ENCODE measurements at regions not wholly inside any gene's neighbourhood (a gene's known extent, or its start where the extent isn't known, plus 50 kb on each side); places are given as distances from the start of the nearest gene placed in this dataset.
"Not testable (repeated sequence)": the region's sequence is repeated elsewhere in the genome, so short reads cannot be mapped to it uniquely, and the experiment has no call there.

DNA sequence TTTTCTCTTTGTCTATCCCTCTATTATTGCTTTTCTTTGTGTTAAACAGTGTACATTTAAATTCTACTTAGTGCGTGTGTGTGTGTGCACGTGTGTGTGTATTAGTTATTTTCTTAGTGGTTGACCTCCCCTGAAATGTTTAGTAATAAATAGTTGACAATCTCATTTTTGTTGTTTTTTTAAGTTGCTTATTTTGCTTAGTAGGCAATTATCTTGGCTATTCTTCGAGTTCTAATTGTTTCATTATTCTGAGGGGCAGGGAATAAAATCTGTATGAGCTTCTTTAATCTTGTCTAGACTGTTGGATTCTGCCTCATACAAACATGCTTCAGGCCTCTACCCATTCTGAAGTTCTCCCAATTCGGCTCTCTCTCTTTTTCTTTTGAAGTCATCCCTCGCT lies 1169.0 kb upstream of the ATXN8OS start:
- no peak for FAIRE-seq

DNA sequence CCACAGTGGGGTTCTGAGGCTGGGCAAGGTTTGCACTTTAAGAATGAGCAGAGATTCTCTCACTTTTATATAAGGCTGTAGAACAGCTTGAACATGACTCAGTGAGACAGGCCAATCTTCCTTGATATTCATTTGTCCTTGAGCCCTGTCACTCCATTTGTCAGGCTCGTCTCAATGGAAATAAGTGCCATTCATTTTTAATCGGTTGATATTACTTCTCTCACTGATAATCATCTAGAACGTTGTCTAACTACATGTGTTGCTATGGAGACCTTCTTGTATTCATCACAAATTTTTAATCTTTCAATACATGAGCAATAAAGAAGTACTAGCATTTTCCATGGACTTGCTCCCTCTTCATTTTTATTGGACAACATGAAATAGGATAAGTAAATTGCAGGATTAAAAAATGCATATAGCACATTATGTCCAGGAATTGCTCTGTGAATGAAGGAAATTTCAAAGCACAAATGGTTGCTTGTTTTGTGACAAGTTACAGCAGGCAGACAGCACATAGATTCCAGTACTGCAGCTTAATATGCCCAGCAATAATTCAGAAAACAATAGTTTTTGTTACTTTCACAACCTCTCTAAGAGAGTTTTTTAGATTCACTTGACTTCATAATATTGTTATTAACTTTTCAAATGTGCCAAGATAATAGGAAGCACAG lies 1178.4 kb upstream of the ATXN8OS start:
- no peak for FAIRE-seq

DNA sequence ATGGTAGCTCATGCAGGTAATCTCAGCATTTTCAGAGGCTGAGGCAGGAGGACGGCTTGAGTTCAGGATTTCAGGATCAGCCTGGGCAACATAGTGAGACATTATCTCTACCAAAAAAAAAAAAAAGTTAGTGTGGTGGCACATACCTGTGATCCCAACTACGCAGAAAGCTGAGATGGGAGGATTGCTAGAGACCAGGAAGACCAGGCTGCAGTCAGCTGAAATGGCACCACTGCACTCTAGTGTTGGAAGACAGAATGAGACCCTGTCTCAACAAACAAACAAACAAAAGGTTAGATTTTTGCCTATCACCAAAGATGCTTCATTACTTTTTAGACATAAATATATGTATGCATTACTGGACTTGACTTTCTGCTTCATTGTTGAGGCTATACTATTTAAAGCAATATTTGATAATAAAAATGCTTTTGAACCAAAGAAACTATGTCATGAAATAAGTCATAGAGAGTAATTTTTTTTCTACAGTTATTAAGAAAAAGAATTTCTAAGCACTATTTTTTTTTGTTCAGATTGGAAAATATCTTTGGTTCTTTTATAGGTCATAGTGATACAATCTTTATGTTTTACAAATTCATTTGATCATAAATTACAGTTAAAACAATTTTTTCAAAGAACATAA lies 1180.1 kb upstream of the ATXN8OS start:
- peak; percentile 94 for FAIRE-seq

DNA sequence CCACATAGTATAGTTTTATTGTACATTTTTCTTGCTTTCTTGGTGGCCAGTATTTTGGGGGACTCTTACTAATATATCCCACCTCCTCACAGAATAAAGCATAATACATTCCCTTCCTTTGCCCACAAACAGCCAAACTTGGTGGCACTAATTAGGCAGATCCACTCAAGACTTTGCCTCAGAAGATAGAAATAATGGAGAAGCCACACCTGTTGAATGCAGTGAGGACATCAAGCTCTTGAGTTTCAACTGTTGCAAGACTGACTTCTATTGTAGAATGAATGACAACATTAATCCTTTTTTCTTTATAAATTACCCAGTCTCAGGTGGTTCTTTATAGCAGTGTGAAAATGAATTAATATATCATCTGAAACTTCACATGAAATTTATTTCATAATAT lies 1183.6 kb upstream of the ATXN8OS start:
- FAIRE-seq = no peak

DNA sequence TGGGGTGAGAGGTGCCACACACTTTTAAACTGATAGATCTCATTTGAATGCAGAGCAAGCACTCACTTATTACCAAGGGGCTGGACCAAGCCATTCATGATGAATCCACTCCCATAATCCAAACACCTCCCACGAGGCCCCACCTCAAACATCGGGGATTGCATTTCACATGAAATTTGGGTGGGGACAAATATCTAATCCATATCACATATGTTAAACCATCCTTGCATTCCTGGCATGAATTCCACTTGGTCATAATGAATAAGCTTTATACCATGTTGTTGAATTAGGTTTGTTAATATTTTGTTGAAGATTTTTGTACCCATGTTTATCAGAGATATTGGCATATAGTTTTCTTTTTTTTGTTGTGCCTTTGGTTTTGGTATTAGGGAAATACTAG lies 1198.7 kb upstream of the ATXN8OS start:
- no peak for FAIRE-seq

DNA sequence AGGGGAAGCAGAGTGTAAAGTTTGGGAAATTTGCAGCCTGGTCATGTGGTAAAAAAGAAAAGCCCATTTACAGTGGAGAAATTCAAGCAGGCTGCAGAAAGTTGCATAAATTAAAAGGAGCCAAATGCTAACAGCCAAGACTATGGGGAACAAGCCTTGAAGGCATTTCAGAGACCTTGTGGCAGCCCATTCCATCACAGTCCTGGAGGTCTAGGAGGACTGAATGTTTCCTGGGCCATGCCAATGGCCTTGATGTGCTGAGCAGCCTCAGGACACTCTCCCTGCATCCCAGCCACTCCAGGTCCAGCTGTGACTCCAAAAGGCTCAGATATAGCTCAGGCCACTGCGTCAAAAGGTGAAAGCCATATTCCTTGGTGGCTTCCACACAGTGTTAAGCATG lies 1202.4 kb upstream of the ATXN8OS start:
- no peak for FAIRE-seq

DNA sequence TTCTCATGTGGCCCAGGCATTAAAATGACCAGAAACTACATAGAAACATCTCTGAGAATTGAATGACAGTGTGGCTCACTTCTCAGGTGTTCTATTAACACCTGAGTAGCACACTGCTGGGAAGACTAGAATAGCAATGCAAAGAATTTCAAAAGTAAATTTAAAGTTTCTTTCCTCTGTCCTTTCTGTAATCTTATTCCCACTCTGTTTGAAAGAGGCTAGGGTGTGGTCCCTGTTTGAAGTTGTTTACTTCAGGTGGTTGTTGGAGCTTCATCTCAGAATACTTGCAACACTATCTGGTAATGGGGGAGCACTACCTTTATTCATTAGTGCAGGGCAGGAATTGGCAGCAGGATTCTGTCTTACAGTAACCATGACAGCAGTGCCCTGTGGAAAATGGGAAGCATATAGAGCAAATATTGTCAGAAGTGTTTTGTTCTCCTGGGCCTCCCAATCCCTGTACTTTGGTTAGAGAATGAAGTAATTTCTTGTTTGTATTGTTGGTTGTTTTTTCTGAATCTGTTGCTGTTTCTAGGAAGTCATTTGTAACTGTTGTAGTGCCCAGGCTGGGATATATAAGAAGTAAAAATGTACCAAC lies 1210.2 kb upstream of the ATXN8OS start:
- FAIRE-seq = no peak

DNA sequence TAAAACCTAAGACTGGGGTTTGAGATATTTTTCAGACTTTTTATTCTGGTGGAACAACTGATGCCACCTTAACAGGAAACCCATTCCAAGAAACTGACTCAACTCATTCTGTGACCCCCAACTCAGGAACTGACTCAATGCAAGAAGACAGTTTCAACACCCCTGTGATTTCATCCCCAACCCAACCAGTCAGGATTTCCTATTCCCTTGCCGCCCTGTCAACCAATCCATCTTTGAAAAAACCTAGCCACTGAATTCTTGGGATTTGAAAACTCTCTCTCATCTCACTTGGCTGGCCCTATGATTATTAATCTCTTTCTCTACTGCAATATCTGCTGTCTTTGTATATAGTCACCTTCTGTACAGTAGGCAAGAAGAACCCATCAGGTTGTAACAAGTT lies 1211.9 kb upstream of the ATXN8OS start:
- no peak for FAIRE-seq

DNA sequence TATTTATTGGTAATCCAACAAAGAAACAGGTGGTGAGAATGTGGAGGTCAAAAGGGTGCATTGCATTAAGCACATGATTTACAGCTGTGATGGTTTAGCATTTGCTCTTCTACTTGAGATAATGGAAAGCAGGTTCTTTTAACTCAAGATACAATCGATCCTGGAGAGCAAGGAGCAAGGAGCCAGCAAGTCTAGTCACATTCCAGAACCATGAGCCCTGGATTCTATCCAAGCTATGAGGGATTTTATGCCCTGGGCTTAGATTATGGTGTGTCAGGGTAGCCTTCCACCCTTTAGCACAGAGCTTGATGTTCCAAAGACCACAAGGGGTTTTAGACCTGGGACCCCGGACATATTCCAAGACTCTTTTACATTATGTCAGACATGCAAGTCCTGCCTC lies 1213.9 kb upstream of the ATXN8OS start:
- FAIRE-seq = not testable (repeated sequence)

DNA sequence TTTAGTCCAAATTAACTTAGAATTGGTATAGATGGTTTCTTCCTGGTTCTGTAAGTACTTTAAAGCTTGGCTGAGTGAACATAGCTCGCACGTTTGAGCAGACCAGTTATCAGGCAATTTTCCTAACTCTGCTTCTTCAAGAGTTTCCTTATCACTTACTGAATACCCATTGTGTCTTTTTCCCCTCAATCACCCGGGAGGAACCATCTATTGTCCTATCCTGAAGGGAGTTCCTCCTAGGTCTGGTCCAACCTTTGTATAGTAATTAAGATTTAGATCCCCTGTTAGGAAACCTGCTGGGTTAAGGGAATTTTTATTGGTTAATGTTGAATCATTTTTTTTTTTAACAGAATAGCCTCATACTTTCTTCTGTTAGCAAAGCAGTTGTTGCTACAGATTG lies 1215.0 kb upstream of the ATXN8OS start:
- FAIRE-seq = not testable (repeated sequence)

DNA sequence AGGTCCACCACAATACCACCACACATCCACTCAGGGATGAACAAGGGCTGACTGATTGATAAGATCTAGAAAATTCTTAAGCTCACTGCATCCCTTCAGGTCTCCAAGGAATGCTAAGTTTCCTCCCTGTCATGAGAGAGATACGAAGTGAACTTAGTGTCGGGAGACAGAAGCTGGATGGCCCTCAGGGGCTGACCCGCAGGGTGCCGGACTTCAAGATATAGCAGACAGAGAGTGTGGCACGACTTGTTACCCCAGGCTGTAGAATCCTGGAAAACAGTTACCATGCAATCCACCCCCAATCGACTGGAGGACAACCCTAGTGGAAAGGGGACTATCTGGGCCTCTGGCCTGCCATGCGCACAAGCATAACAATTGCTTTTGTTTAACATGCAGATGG lies 1217.5 kb upstream of the ATXN8OS start:
- not testable (repeated sequence) for FAIRE-seq

DNA sequence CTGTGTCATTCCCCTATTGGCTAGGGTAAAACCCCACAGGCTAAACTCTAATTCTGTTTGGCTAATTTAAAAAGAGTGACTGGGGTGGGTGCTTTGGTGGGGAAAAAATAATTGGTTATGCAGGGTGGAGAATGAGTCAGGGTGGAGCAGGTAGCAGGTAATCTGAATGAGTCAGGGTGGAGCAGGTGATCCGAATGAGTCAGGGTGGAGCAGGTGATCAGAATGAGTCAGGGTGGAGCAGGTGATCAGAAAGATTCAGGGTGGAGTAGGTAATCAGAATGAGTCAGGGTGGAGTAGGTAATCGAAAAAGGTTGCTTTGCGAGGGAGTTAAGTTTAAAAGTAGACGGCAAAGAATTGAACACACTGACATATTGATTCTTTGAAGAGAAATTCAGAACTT lies 1218.8 kb upstream of the ATXN8OS start:
- FAIRE-seq = no peak

DNA sequence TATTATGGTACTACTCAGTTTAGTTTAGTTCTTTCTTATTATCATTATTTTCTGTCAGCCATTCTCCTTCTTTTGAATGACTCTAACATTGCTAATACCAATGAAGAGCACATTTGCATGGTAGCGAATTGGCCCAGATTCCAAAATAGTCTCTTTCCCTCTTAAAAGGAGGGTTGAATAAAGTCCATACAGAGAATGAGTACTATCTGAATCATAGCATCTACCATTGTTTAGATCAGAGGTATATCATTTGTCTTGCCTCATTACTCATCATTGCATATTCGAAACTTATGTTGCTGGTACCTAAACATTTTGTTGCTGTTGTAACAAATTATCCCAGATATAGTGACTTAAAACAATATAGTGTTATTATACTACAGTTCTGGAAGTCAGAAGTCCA lies 1235.3 kb upstream of the ATXN8OS start:
- no peak for FAIRE-seq

DNA sequence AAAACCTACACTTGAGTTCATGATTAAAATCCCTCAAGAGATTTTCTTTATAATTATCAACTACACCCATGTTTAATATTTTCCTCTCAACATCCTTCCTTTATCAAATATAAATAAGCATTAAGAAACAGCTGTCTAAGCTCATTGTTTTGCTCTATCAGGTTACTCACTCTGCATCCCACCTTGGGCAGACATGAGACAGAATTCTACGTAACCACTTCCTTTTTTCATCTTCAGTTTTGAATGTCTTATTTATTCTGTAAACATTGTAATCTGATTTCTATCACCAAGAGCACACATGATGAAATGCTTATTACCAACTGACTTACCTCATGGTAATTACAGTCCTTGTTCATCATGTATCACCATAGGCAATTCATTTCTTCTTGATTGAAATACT lies 1256.6 kb upstream of the ATXN8OS start:
- FAIRE-seq = no peak

DNA sequence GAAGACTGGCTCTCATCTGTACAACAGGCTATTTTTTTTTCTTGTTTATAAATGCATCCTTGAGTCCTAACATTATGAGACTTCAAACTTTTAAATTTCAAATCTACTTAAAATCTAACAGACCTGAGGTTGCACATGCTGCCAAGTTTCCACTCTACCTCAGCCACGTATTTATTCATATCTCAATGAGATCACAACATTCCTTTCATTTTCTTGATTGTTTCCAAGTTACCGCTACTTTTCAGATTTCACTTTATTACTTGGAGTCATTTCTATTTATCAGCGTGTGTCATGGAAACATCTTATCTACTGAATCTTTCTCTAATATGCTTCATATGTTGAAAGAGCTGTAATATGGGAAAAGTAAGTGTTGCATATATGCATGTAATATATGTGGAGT lies 1257.5 kb upstream of the ATXN8OS start:
- no peak for FAIRE-seq

DNA sequence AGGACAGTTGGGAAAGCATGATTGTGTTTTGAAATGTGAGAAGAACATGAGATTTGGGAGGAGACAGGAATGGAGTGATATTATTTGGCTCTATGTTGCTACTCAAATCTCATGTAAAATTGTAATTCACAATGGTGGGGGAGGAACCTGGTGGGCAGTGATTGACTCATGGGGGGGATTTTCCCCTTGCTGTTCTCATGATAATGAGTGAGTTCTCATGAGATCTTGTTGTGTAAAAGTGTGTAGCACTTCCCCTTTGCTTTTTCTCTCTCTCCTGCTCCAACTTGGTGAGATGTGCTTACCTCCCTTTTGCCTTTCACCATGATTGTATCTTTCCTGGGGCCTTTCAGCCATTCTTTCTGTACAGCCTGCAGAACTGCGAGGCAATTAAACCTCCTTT lies 1261.0 kb upstream of the ATXN8OS start:
- FAIRE-seq = no peak

DNA sequence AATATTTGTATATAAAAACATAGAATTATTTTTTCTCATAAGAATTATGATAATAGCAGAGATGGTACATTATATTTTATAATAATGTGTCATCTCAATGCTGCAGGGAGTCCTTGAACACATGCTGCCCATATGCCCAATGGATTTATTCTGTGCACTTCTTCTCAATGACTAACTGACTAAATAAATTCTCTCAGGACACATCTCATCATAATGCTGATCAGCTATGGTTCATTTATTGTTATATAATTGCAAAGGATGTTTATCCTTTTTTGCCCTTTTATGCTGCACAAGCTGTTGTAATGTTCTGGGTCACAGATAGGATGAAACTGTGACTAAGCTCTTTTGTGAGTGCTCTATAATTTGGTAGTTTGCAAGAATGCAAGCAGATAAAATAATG lies 1273.3 kb upstream of the ATXN8OS start:
- FAIRE-seq = no peak

DNA sequence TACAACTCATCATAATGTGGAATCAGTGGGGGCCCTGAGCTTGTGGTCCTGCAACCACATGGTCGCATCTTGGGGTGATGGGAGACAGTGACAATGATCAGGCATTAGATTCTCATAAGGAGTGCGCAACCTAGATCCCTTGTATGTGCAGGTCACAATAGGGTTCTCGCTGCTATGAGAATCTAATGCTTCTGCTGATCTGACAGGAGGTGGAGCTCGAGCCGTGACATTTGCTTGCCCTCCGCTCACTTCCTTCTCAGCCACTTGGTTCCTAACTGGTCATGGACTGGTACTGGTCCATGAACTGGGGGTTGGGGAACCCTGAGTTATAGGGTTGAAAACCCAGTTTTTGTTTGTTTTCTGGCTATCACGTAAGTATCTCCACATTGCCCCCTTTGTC lies 1290.9 kb upstream of the ATXN8OS start:
- FAIRE-seq = no peak

DNA sequence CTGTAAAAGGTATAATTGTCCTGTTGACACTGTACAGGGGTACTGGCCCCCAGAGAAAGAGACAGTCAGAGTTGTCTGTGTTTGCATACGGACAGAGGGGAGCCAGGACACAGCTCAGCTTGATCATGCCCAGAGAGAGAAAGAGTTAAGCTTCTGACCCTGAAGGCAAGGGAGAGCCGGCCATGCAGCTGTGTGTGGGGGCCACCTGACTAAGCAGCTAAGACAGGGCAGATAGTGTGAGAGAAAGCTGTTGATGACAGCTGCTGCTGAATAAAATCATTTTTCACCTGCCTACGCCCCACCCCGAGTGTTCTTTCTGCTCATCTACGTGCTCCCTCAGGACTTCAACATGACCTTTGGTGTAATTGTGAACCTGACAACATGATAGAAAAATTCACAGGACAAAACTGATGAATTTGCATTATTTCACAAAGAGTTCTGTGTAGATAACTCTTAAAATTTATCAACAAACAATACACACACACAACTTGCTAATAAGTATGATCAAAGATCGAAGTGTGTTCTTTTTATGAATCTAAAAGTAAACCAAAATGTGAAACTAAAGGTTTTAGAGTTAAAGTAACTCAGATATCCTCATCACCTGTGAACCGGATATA lies 1294.3 kb upstream of the ATXN8OS start:
- no peak for FAIRE-seq

DNA sequence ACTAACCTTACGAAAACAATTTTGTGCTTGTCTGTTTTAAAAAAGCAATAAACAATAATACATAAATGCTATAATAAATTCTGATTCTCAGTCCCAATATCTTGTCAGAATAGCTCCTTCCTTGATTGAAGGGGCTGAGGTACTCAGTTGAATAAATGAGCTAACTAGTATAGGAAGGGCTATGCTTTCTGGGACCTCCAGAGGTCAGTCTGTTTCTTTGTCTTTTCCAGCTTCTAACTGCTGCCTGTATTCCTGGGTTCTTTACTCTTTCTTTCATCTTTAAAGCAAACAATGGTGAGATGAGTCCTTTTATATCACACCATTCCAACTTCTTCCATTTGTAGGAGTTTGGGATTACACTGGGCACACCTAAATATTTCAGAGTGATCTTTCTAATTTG lies 1297.0 kb upstream of the ATXN8OS start:
- FAIRE-seq = peak; percentile 45

DNA sequence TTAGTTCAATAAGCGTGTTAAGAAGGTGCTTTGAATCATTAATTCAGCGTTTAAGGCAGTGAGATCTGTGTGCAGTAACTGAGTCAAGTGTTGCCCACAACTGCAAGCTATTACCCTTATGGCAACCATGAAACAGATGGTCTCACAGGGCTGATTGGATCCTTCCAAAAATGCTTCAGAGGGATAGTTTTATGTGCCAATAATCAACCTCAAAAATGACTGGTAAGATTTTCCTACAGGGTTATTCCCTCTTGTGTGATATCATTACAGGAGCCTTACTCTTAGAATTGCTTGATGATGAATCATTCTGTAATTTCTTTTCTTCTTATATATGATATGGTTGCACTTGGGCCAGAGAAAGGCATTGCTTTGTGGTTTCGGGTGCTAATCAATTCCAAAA lies 1299.2 kb upstream of the ATXN8OS start:
- no peak for FAIRE-seq

DNA sequence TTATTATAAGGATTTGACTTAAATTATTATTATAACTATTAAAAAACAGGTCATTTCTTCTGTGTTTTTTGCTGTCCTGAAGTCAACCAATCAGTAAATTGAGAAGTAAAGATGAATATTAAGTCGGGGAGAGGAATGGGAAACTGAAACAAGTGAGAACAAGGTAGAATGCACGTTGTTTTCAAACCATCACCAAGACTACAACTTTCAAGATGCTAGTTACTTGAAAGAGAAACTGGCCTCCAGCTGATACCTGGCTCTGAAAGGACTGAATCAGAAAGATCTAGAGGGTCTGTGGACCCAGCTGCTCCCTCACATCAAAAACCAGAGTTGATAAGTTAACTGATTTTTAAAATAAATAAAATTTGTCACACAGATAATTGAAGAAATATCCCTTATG lies 1301.5 kb upstream of the ATXN8OS start:
- FAIRE-seq = no peak

DNA sequence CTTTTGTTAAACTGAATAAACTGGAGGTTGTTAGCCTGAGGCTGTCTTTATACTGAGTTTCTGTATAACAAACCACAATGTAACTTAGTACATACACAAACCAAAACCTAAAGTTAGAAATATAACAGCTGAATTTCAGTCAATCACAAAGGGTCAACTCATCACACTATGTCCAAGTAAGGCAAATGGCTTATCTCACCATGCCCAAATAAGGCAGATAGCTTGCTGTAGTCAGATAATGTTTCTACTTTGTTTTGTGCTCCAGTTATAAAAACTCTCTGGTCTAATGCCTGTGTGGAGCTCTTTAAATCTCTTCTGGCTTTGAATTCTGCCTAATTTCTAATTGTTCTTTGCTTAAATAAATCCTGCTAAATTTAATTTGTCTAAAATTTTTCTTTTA lies 1323.4 kb upstream of the ATXN8OS start:
- FAIRE-seq = no peak

DNA sequence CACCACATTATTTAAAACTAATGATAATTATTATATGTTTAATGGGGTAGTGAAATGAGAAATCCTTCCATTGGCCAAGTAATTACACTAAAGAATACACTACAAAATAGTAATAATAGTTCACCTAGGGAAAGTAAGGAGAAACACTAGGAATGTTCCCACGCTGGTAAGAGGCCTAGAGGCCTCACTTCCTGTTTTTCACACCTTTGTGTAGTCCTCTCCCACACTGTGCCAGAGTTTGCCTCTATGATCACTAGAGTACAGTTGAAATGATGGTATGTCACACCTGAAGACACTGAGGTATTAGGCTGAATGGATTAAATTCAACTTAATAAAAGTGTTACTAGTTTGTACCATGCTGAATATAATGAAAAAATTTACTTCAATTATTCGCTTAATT lies 1348.0 kb upstream of the ATXN8OS start:
- no peak for FAIRE-seq

Measured in G401.6 (cell line).